Omental fat pad (tissue), 3 donors: ENCODE measurements at regions not wholly inside any gene's neighbourhood (a gene's known extent, or its start where the extent isn't known, plus 50 kb on each side); places are given as distances from the start of the nearest gene placed in this dataset.
"Not testable (repeated sequence)": the region's sequence is repeated elsewhere in the genome, so short reads cannot be mapped to it uniquely, and the experiment has no call there.

Source experiments
- ATAC-seq: fragments of 150-250 bp; one replicate; pipeline ENCODE4 v1.9.1; 2016; ENCODE audit warnings: mild to moderate bottlenecking, moderate library complexity; ENCODE audit not compliant: low FRiP score
- DNase-seq: peaks from one replicate; pipeline ENCODE4 v3.0.0-alpha.2; 2019; ENCODE audit warnings: low spot score
- CTCF ChIP-seq, 3 donors: fragments of 450-650 bp; IDR thresholded peaks; one replicate each; pipeline ENCODE4 v1.5.1; 2016 to 2017; ENCODE audit warnings: antibody characterized with exemption in 3 of 3, mild to moderate bottlenecking in 3 of 3, moderate library complexity in 2 of 3

- TF ChIP-seq CTCF (IDR thresholded peaks at IDR 0.05), result no peak
- ATAC-seq, result no peak
Measured at GRCh38 chr18:65607161-65607560, 143.7 kb upstream of the CDH7 start.

GRCh38 chr18:65606551-65607130, 144.2 kb upstream of the CDH7 start:
- DNase-seq (no peak), ATAC-seq (no peak)
- no peak for TF ChIP-seq CTCF (IDR thresholded peaks at IDR 0.05)

More at GRCh38 chr18:65607161-65607560, 143.7 kb upstream of the CDH7 start:
- DNase-seq, result no peak

GRCh38 chr18:65605352-65605751, 145.5 kb upstream of the CDH7 start:
- ATAC-seq, DNase-seq: not testable (repeated sequence)

DNA sequence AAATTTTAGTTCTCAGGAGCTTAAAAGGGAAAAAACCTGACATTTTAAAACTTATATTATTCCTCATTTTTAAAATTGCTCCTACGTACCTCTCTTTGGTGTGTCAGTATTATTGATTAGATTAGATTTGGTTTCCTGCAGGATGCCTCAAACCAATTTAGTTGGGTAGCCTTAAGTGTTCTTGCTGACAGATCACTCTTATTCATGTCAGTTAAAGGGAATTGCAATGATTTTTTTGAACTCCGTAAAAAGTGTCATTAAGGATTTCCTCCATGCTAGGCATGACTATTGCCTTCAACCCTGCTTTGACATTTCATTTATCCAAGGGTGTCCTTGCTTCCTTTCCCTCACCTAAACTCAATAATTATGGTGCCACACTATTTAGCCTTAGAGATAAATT, 149.0 kb upstream of the CDH7 start:
- no peak for TF ChIP-seq CTCF (IDR thresholded peaks at IDR 0.05)
- ATAC-seq, result no peak

GRCh38 chr18:65592435-65592834, 158.4 kb upstream of the CDH7 start:
- no peak for DNase-seq
- TF ChIP-seq CTCF (IDR thresholded peaks at IDR 0.05), result no peak
- no peak for ATAC-seq

More for the DNA sequence above, 149.0 kb upstream of the CDH7 start:
- DNase-seq, result no peak

- TF ChIP-seq CTCF (IDR thresholded peaks at IDR 0.05), result no peak
- no peak for DNase-seq
Measured at GRCh38 chr18:65587491-65587890, 163.3 kb upstream of the CDH7 start.

GRCh38 chr18:65582094-65582493, 168.7 kb upstream of the CDH7 start:
- not testable (repeated sequence) for DNase-seq, ATAC-seq

More at GRCh38 chr18:65587491-65587890, 163.3 kb upstream of the CDH7 start:
- no peak for ATAC-seq

DNA sequence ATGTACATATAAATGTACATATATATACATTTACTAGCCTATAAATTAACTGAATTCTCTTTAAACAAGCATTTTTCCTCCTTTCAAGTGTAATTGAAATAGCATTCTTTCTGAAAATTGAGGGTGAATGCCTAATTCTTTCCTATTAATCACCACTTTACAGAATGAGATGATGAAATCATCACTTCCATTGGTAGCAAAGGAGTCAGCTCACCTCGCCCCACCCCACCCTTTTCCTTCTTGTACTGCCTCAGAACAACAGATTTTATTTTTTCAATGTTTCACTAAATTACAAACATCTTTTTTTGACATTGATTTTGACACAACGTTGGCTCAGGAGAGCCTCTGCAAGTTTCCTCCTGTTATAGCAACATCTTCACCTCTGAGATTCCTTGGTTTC, 181.9 kb upstream of the CDH7 start:
- DNase-seq (no peak), ATAC-seq (no peak)
- TF ChIP-seq CTCF (IDR thresholded peaks at IDR 0.05), result no peak
